Lung (tissue), 11 donors: ENCODE measurements at regions not wholly inside any gene's neighbourhood (a gene's known extent, or its start where the extent isn't known, plus 50 kb on each side); places are given as distances from the start of the nearest gene placed in this dataset.

Experiments
- ATAC-seq: fragments of 200-7000 bp; cut with Tn5 transposase; one replicate; pipeline ENCODE4 v1.9.1; 2020; ENCODE audit warnings: moderate number of reproducible peaks; ENCODE audit not compliant: insufficient read depth, low FRiP score
- DNase-seq, 3 donors: peaks; one replicate each; pipeline ENCODE4 v3.0.0-alpha.2; 2013 to 2017
- H3K27ac ChIP-seq, 2 donors: one replicate each; pipeline ENCODE4 v1.5.1; 2013; ENCODE audit warnings: mild to moderate bottlenecking in 2 of 2, moderate library complexity in 2 of 2, control low read depth in 1 of 2, inconsistent platforms in 1 of 2, low read depth in 1 of 2, low read length in 1 of 2
- H3K27me3 ChIP-seq, 3 donors: one replicate each; pipeline ENCODE4 v1.5.1; 2013; ENCODE audit warnings: low read length in 2 of 3; ENCODE audit not compliant: control insufficient read depth in 3 of 3, insufficient read depth in 3 of 3
- H3K36me3 ChIP-seq, 4 donors: one replicate each; pipeline ENCODE4 v1.5.1; 2013; ENCODE audit warnings: low read length in 4 of 4, mild to moderate bottlenecking in 1 of 4, moderate library complexity in 1 of 4; ENCODE audit not compliant: control insufficient read depth in 4 of 4, insufficient read depth in 4 of 4
- H3K4me1 ChIP-seq, 5 donors: one replicate each; pipeline ENCODE4 v1.5.1; 2013; ENCODE audit warnings: low read length in 5 of 5, mild to moderate bottlenecking in 2 of 5, moderate library complexity in 1 of 5; ENCODE audit not compliant: control insufficient read depth in 5 of 5, insufficient read depth in 5 of 5
- H3K4me3 ChIP-seq: one replicate; pipeline ENCODE4 v1.5.1; 2013; ENCODE audit warnings: mild to moderate bottlenecking, control low read depth, moderate library complexity
- H3K9ac ChIP-seq, 2 donors: one replicate each; pipeline ENCODE4 v1.5.1; 2013; ENCODE audit warnings: low read length in 2 of 2, control low read depth in 1 of 2; ENCODE audit not compliant: insufficient read depth in 1 of 2
- H3K9me3 ChIP-seq, 4 donors: one replicate each; pipeline ENCODE4 v1.5.1; 2013; ENCODE audit warnings: low read length in 3 of 4, mild to moderate bottlenecking in 1 of 4, moderate library complexity in 1 of 4; ENCODE audit not compliant: control insufficient read depth in 4 of 4, insufficient read depth in 3 of 4
- WGBS, 2 donors: extraction: QIAGEN DNeasy Blood & Tissue Kit; methylation state at CpG; one replicate each; pipeline ENCODE4 v1.1.7; 2013; 5-methylcytosine and 5-hydroxymethylcytosine counted together
- TF ChIP-seq, protein P1 (sequence below): IDR thresholded peaks from 2 replicates; pipeline ENCODE4 v1.5.1; 2012; ENCODE audit warnings: mild to moderate bottlenecking; ENCODE audit errors: control extremely low read depth, extremely low read depth
- donor health status: control.
- donor health status: control.
- donor health status: Bipolar disorder and iron deficiency.
- donor health status: healthy.
- donor health status: DM: yes; HTN: yes; CAD: no.

DNA sequence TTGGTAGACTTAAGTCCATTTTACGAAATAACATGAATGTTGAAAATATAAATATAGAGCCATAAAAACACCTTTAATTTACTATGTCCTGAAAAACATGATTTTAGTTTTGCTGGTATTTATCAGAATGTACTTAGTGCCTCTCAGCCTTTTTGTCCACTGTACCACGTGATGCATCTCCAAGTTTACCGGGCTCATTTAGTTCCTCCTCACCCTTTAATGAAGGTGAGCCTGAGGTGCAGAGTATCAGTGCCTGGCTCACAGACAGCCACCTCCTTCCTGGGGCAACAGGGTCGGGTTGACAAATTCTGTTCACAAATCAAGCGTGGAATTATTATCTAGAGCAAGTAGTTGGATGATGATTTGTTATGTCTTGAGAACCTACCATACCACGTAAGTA is 420.5 kb upstream of the MEIS1 start:
- H3K4me1 ChIP-seq = no peaks in the 10 kb centered on the region
- H3K27ac ChIP-seq = no peak overlapping the region
- no peaks in the 10 kb centered on the region for H3K27me3 ChIP-seq
- no peak overlapping the region for H3K9ac ChIP-seq
- TF ChIP-seq, protein P1, sequence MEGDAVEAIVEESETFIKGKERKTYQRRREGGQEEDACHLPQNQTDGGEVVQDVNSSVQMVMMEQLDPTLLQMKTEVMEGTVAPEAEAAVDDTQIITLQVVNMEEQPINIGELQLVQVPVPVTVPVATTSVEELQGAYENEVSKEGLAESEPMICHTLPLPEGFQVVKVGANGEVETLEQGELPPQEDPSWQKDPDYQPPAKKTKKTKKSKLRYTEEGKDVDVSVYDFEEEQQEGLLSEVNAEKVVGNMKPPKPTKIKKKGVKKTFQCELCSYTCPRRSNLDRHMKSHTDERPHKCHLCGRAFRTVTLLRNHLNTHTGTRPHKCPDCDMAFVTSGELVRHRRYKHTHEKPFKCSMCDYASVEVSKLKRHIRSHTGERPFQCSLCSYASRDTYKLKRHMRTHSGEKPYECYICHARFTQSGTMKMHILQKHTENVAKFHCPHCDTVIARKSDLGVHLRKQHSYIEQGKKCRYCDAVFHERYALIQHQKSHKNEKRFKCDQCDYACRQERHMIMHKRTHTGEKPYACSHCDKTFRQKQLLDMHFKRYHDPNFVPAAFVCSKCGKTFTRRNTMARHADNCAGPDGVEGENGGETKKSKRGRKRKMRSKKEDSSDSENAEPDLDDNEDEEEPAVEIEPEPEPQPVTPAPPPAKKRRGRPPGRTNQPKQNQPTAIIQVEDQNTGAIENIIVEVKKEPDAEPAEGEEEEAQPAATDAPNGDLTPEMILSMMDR = no peak
- no peak for DNase-seq
- ATAC-seq = no peak
- H3K9me3 ChIP-seq = no peaks in the 10 kb centered on the region
- WGBS, 2 donors = 91% methylated on average over 6 of the region's 6 CpGs
- H3K4me3 ChIP-seq = no peak overlapping the region
- no peaks in the 10 kb centered on the region for H3K36me3 ChIP-seq

DNA sequence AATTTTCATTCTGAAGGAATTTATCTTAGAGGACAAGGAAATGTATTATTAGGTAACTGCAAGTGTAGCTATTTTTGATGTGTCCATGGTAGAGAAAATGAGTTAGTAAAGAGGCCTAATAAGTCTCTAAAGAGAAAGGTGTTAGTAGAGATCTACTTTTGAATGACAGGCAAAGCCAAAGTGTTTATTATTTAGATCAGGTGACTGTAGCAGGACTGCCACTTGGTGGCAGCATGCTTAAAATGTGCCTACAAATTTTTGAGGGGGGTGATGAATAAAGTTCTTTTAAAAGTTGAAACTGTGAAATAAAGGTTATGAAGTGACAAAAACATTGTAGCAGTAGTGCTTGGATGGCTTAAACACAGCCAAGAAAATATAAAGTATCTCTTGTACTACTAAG is 421.5 kb upstream of the MEIS1 start:
- TF ChIP-seq, protein P1 = no peak
- Histone ChIP-seq H3K27ac (no peak overlapping the region), H3K9me3 (no peaks in the 10 kb centered on the region), H3K4me1 (no peaks in the 10 kb centered on the region), H3K9ac (no peak overlapping the region), H3K36me3 (no peaks in the 10 kb centered on the region), H3K4me3 (no peak overlapping the region), H3K27me3 (no peaks in the 10 kb centered on the region)
- DNase-seq (peak in 2 of 3 donors; percentile 10 to 20), ATAC-seq (no peak)

DNA sequence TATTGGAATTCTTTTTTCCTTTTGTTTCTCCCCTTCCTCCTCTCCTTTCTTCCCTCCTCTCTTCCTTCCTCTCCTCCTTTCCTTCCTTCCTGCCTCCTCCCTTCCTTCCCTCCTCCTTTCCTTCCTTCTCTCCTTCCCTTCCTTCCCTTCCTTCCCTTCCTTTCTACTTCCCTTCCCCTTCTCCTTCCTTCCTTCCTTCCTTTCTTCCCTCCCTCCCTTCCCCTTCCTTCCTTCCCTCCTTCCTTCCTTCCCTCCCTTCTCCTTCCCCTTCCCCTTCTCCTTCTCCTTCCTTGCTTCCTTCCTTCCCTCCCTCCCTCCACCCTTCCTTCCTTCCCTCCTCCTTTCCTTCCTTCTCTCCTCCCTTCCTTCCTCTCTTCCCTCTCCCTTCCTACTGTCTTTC is 431.0 kb upstream of the MEIS1 start:
- peaks cover 0 to 18% (median 0%) of the 10 kb centered on the region in 3 donors for H3K27me3 ChIP-seq
- no peak for ATAC-seq
- TF ChIP-seq, protein P1 = no peak

DNA sequence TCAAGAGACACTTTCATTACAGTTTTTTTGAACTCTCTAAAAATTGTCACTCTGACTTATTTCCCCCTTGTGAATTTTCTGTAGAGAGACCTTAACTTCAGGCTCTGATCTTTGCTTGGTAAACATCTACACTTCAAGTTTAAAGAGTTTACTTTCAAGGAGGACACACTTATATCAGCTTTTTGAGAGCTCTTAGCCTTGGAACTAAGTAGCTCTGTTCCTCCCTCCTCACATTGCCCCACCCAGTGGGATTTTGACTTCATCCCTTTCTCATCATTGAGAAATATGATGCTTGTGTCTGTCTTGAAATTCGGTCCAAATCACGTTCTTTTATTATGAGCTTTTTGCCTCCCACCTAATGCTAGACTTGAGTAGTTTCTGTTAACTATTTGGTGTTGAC is 433.4 kb upstream of the MEIS1 start:
- no peak overlapping the region for H3K27ac ChIP-seq
- H3K9me3 ChIP-seq = no peaks in the 10 kb centered on the region
- no peaks in the 10 kb centered on the region for H3K36me3 ChIP-seq
- WGBS, 2 donors = 63 to 88% methylated on average over 2 of the region's 2 CpGs
- H3K4me1 ChIP-seq = peaks cover 0 to 3% (median 0%) of the 10 kb centered on the region in 5 donors
- DNase-seq (peak in 1 of 3 donors; percentile 11), ATAC-seq (peak; percentile 31)
- H3K9ac ChIP-seq = no peak overlapping the region
- H3K27me3 ChIP-seq = peaks cover 0 to 12% (median 0%) of the 10 kb centered on the region in 3 donors
- TF ChIP-seq, protein P1 = no peak
- H3K4me3 ChIP-seq = no peak overlapping the region

More for the DNA sequence above, 431.0 kb upstream of the MEIS1 start:
- no peak for DNase-seq
- H3K9me3 ChIP-seq = no peaks in the 10 kb centered on the region
- H3K4me1 ChIP-seq = no peaks in the 10 kb centered on the region
- H3K9ac ChIP-seq = no peak overlapping the region
- no peaks in the 10 kb centered on the region for H3K36me3 ChIP-seq
- H3K27ac ChIP-seq = no peak overlapping the region
- H3K4me3 ChIP-seq = no peak overlapping the region
